Raji (cell line): ENCODE measurements at regions not wholly inside any gene's neighbourhood (a gene's known extent, or its start where the extent isn't known, plus 50 kb on each side); places are given as distances from the start of the nearest gene placed in this dataset.

ENCODE experiments used
- POLR2A ChIP-seq: IDR thresholded peaks from 2 replicates; pipeline ENCODE4 v1.6.1; 2011; ENCODE audit warnings: low read depth, low read length, control low read depth; ENCODE audit not compliant: insufficient read depth

GRCh38 chr3:46122091-46122490 lies 86.0 kb downstream of the CCR1 start:
- TF ChIP-seq POLR2A: no peak

DNA sequence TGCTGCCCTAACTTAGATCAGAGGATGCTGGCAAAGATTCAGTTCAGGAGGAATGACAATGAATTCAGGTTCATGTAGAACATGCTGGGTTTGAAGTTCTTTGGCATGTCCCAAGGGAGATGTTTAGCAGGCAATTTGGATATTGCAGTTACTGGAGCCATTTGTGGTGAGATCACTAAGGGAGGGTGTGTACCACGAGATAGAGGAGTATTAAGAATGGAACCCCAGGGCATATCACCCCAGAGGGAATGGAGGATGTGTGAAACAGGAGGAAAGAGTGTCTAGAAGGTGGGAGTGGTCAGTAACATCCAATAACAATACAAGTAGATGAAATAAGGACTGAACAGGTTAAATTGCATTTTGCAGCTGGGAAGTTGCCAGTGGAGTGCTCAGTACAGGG lies 87.1 kb downstream of the CCR1 start:
- no peak for TF ChIP-seq POLR2A

DNA sequence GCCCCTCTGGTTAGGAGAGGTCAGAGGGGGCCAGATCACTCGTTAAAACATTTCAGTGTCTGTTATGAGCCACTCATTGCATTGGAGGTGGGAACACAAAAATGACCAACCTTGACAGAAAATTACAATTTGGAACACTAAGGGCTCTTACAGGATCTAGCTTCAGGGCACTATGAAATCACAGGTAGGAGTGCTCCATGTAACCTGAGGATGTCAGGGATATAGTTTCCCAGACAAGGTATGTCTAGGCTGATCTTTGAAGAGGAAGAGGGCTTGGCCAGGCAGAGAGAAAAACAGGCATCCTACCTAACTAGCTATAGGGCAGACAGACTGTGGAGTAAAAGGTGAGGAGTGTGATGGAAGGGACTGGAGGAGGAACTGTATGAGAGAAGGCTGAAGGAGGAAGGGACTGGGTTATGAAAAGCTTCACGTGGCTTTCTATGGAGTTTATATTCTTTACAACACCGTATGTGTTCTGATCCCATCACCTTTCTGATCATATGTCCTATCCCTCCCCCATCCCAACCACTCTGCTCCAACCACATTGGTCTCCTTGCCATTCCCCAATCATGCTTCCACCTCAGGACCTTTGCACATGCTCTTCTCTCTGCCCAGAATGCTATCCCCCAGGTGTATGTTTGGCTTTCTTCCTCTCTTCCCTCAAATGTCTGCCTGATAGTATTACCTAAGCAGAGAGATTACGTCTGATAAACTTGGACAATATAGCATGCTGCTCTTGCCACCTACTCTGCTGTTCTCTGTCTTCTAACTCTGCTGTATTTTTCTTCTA lies 88.2 kb downstream of the CCR1 start:
- TF ChIP-seq POLR2A: no peak

GRCh38 chr3:46119253-46119652 lies 88.9 kb downstream of the CCR1 start:
- no peak for TF ChIP-seq POLR2A

GRCh38 chr3:46116996-46117395 lies 89.7 kb upstream of the XCR1 start:
- TF ChIP-seq POLR2A: no peak

DNA sequence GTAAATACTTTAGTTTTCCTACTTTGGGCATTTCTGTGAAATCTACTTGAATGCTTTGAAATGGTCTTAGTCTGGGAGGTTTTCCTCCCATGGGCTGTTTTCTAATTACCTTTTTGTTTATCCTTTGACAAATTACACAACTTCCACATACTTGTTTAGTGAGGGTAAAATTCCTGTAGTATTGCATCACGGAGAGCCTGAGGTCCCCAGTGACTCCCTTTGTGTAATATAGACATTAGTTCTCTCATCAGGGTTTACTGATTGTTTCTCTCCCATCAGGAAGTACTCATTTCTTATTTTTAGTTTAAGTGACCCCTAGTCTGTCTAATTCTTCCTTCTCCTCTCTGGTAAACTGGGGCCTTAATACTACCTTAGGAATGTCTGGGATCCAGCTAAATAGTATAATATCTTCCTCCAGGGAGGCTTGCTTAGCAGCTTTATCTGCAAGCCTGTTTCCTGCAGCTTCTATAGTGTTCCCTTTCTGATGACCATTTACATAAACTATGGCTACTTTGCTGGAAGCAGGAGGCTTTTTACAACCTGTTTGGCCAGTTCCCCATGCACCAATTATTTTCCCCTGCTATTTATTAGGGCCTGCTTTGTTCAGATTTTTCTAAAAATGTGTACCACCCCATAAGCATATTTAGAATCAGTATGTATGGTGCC lies 87.2 kb upstream of the XCR1 start:
- TF ChIP-seq POLR2A: no peak

DNA sequence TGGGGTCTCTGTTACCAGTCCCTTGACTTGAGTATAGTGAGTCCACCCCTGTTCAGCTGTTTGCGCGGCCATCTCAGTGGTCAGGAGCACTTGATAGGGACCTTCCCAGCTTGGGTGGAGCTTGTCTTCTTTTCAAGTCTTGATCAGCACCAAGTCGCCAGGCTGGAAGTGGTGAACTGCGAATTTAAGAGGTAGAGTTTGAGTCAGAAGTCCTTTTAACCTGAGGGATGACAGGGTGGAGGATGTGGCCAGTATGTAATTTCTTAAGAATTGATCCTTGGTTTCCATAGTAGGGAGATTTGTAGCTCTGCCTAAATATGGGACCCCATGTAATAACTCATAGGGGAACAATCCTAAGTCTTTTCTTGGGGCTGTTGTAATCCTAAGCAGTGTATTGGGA lies 86.3 kb upstream of the XCR1 start:
- TF ChIP-seq POLR2A: no peak

- TF ChIP-seq POLR2A: no peak
Observed at GRCh38 chr3:46112984-46113383, 85.7 kb upstream of the XCR1 start.

DNA sequence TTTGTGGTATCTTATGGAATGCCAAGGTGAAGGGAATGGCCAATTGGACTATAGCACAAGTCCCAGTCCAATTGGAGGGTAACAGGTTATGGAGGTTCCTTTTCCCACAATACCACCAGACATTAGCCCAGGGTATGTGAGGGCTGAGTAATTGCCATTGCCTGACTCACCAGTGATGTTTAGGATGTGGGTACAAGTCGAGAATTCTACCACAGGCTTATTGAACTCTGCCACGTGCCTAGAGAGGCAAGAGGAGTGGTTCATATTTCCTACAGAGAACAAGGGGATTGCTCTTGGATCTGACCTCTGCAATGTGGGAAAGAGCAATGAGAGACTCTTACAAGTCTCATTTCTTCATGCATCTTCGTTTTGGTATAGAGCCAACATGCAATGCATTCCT lies 85.0 kb upstream of the XCR1 start:
- TF ChIP-seq POLR2A: no peak

- TF ChIP-seq POLR2A: no peak
Observed at GRCh38 chr3:46110701-46111493, 83.6 kb upstream of the XCR1 start.

DNA sequence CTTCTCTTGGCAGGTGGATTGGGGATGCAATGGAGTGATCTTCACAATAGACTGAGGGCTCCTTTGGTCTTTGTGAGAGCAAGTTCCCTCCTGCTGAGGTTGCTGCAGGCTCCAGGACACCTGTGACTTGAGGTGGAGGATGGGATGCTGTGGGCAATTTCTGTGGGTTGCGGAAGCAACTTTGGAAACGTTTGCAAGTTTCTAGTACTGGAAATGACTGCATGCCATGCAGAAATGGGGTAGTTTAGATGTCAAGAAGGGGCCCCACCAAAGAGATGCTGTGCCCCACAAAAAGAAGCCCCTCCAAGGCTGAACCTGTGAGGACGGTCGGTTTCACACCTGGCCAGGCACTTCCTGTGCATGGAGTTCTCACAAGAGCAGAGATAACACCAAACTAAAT lies 80.4 kb upstream of the XCR1 start:
- no peak for TF ChIP-seq POLR2A

DNA sequence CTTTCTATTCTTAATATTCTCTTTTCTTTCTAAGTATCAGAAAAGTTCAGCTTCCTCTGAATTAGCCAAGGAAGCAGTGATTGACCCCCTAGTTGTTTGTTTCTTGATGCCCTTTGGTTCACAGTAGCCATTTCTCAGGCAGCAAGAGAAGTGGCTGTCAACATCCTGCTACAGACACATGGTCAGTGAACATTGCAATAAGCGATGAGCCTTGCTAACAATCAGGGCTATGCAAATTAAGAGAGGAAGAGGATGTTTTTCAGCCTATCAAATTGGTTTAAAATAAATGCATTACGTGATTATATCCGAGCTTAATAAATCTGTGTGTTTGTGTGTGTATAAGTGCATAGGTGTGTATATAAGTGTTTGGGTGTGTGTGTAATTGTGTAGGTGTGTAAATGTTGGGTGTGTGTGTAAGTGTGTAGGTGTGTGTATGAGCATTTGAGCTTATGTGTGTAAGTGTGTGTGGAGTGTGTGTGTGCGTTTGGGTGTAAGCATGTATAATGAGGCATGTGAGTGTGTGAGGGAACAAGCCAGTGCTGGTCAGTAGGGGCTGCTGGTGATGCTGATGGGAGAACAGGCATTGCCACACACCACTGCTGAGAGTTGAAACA lies 78.1 kb upstream of the XCR1 start:
- TF ChIP-seq POLR2A: no peak

DNA sequence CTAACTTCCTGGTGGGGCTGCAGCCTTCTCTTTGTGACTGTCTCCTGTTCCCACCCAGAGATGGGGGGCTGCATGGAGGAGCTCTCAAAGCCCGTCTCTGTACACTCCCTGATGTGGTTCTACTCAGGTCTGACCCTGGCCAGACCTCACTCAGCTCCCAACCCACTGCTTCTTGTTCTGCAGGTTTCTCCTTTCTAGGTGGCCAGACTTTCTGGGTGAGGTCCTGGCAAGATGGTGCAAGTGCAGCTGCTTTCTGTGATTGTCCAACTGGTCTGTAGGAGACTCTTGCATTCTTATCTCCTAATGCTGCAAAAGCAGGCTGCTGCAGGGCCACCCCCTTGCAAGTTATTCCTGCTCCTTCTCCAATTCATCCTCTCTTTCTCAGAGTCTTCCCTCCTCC lies 77.4 kb upstream of the XCR1 start:
- no peak for TF ChIP-seq POLR2A

DNA sequence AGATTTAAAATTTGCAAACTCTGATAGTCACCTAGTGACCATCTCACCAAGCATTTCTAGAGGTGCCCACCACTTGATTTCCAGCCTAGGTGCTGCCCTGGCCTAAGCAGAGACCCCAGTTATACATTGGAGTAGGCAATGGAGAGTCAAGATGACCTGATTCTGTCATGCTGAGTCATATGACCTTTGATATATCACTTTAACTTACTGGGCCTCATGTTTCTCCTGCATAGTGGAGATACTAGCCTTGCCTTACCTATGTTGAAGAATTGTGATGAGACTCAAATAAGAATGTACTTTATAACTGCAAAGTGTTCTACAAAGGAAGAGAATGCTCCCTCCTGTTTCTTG lies 75.5 kb upstream of the XCR1 start:
- TF ChIP-seq POLR2A: no peak

DNA sequence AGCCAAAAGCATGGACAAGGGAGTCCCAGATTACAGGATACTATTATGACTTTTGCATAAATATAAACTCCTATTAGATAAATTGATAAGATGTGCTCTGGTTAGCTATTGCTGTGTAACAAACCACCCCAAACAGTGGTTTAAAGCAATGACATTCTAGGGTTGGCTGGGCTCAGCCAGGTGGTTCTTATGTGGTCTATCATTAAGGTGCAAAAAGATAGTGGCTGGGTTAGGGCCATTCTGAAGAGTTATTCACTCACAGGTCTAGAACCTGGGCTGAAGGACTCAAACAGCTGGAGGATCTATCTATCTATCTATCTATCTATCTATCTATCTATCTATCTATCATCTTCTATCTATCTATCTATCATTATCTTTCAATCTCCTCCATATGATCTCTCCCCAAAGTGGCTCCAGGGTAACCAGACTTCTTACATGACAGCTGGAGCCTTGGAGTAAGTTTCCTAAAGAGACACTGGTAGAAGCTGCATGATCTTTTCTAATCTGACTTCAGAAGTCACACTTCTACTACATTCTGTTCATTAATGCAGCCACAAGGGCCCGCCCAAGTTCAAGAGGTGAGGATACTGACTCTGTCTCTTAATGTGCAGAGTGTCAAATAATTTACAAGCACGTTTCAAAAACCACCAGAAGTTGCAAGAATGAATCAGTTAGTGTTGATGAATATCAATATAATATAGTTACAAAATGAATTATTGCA lies 74.9 kb upstream of the XCR1 start:
- TF ChIP-seq POLR2A: no peak
